ENCODE measurements at regions not wholly inside any gene's neighbourhood (a gene's known extent, or its start where the extent isn't known, plus 50 kb on each side); places are given as distances from the start of the nearest gene placed in this dataset.

- peaks cover 28% of the 10 kb centered on the region for H3K4me1 Mint-ChIP-seq
- CTCF ChIA-PET: interaction anchor here (1.3 kb wide), 1 partner anchor 112 kb away, joined by 6 read pairs; no protein-coding TSS in a partner anchor
- no peak overlapping the region for H3K27ac Mint-ChIP-seq
- TF ChIP-seq E2F1 (CRISPR knock-in tag; IDR thresholded peaks at IDR 0.05) (no peak), ZNF423 (CRISPR knock-in tag; IDR thresholded peaks at IDR 0.05) (no peak), NFE2L1 (CRISPR knock-in tag; IDR thresholded peaks at IDR 0.05) (no peak), SMAD3 (CRISPR knock-in tag; IDR thresholded peaks at IDR 0.05; ENCODE audit: borderline replicate concordance) (no peak), AR (CRISPR knock-in tag; IDR thresholded peaks at IDR 0.05) (no peak), FOXP1 (CRISPR knock-in tag; IDR thresholded peaks at IDR 0.05; ENCODE audit: borderline replicate concordance) (no peak)
- H3K36me3 Mint-ChIP-seq: no peaks in the 10 kb centered on the region
- no peaks in the 10 kb centered on the region for H3K9me3 Mint-ChIP-seq
- no peak for ATAC-seq
- no peak for DNase-seq (ENCODE audit: low spot score)
- peaks cover 3% of the 10 kb centered on the region for H3K27me3 Mint-ChIP-seq (ENCODE audit: low read depth)
- POLR2A ChIA-PET: no interaction called here
- no peak overlapping the region for H3K4me3 Mint-ChIP-seq
Measured at GRCh38 chr1:157307491-157307890, 169.3 kb upstream of the ETV3 start.

GRCh38 chr1:157306896-157307295, 168.7 kb upstream of the ETV3 start:
- Mint-ChIP-seq H3K4me3 (no peak overlapping the region), H3K4me1 (peaks cover 28% of the 10 kb centered on the region), H3K27ac (no peak overlapping the region), H3K9me3 (no peaks in the 10 kb centered on the region), H3K36me3 (no peaks in the 10 kb centered on the region), H3K27me3 (ENCODE audit: low read depth) (peaks cover 3% of the 10 kb centered on the region)
- TF ChIP-seq ZNF281 (CRISPR knock-in tag; IDR thresholded peaks at IDR 0.05) (no peak), SP1 (CRISPR knock-in tag; conservative IDR thresholded peaks at IDR 0.05) (no peak), ATF6 (CRISPR knock-in tag; IDR thresholded peaks at IDR 0.05) (no peak), ZNF512 (CRISPR knock-in tag; IDR thresholded peaks at IDR 0.05; ENCODE audit: borderline replicate concordance) (no peak), STAT6 (CRISPR knock-in tag; conservative IDR thresholded peaks at IDR 0.05; ENCODE audit: low read depth) (no peak), CBFB (CRISPR knock-in tag; IDR thresholded peaks at IDR 0.05; ENCODE audit: low read depth) (no peak), FOXP1 (CRISPR knock-in tag; IDR thresholded peaks at IDR 0.05; ENCODE audit: borderline replicate concordance) (no peak), NFYB (CRISPR knock-in tag; conservative IDR thresholded peaks at IDR 0.05; ENCODE audit: low read depth) (no peak), ZNF138 (CRISPR knock-in tag; conservative IDR thresholded peaks at IDR 0.05) (no peak), EMX1 (CRISPR knock-in tag; IDR thresholded peaks at IDR 0.05) (no peak)
- CTCF ChIA-PET: interaction anchor here (1.3 kb wide), 1 partner anchor 111 kb away, joined by 6 read pairs; no protein-coding TSS in a partner anchor
- DNase-seq (ENCODE audit: low spot score) (no peak), ATAC-seq (no peak)
- POLR2A ChIA-PET: no interaction called here

Measured in WTC11 (cell line).